ENCODE measurements at regions not wholly inside any gene's neighbourhood (a gene's known extent, or its start where the extent isn't known, plus 50 kb on each side); places are given as distances from the start of the nearest gene placed in this dataset.

- TF ChIP-seq E2F1 (CRISPR knock-in tag; IDR thresholded peaks at IDR 0.05) (no peak), ARID5B (CRISPR knock-in tag; IDR thresholded peaks at IDR 0.05) (peak; percentile 75), PAXIP1 (CRISPR knock-in tag; conservative IDR thresholded peaks at IDR 0.05) (peak; percentile 67), DRAP1 (CRISPR knock-in tag; IDR thresholded peaks at IDR 0.05) (no peak), ZNF143 (CRISPR knock-in tag; IDR thresholded peaks at IDR 0.05) (no peak), ZNF777 (CRISPR knock-in tag; IDR thresholded peaks at IDR 0.05) (no peak), U2AF1 (optimal IDR thresholded peaks at IDR 0.05; ENCODE audit: low read depth, low read length) (no peak), ZNF616 (CRISPR knock-in tag; IDR thresholded peaks at IDR 0.05; ENCODE audit: low read depth) (no peak), ZFP1 (CRISPR knock-in tag; IDR thresholded peaks at IDR 0.05) (no peak), DMAP1 (CRISPR knock-in tag; IDR thresholded peaks at IDR 0.05) (no peak), TEF (CRISPR knock-in tag; IDR thresholded peaks at IDR 0.05) (no peak), ZSCAN12 (CRISPR knock-in tag; IDR thresholded peaks at IDR 0.05) (no peak), REST (IDR thresholded peaks at IDR 0.05; ENCODE audit: borderline replicate concordance in 1 of 2, low read depth in 1 of 2, low read length in 2 of 2) (no peak), BCL6 (CRISPR knock-in tag; IDR thresholded peaks at IDR 0.05) (peak; percentile 23; the same call in 1 of the 2 replicates)
Measured at GRCh38 chr10:64573623-64574325, 1052.6 kb downstream of the REEP3 start (continued).

Data from HepG2 (cell line).